Liver (tissue), 8 donors: ENCODE measurements at regions not wholly inside any gene's neighbourhood (a gene's known extent, or its start where the extent isn't known, plus 50 kb on each side); places are given as distances from the start of the nearest gene placed in this dataset.

ENCODE experiments used
- DNase-seq: peaks from one replicate; pipeline ENCODE4 v3.0.0-alpha.2; 2017; ENCODE audit warnings: low spot score
- H3K27ac ChIP-seq, 2 donors: one replicate each; pipeline ENCODE4 v1.7.0; 2013; ENCODE audit warnings: inconsistent platforms in 2 of 2, low read length in 2 of 2, control low read depth in 1 of 2, low read depth in 1 of 2, mild to moderate bottlenecking in 1 of 2
- H3K27me3 ChIP-seq, 4 donors: one replicate each; pipeline versions ENCODE4 v1.6.1 to v1.7.0; 2013; ENCODE audit warnings: low read length in 3 of 4, inconsistent platforms in 1 of 4, mild to moderate bottlenecking in 1 of 4, moderate library complexity in 1 of 4; ENCODE audit not compliant: control insufficient read depth in 4 of 4, insufficient read depth in 4 of 4
- H3K36me3 ChIP-seq, 4 donors: one replicate each; pipeline versions ENCODE4 v1.6.1 to v1.7.0; 2013; ENCODE audit warnings: low read length in 3 of 4, mild to moderate bottlenecking in 3 of 4, low read depth in 1 of 4, moderate library complexity in 1 of 4; ENCODE audit not compliant: control insufficient read depth in 4 of 4, insufficient read depth in 3 of 4
- H3K4me1 ChIP-seq, 4 donors: one replicate each; pipeline versions ENCODE4 v1.6.1 to v1.7.0; 2013; ENCODE audit warnings: low read length in 3 of 4, mild to moderate bottlenecking in 3 of 4, moderate library complexity in 1 of 4; ENCODE audit not compliant: control insufficient read depth in 4 of 4, insufficient read depth in 4 of 4
- H3K4me3 ChIP-seq, 3 donors: one replicate each; pipeline versions ENCODE4 v1.6.1 to v1.7.0; 2013; ENCODE audit warnings: low read length in 3 of 3, control low read depth in 1 of 3, low read depth in 1 of 3, mild to moderate bottlenecking in 1 of 3
- H3K9ac ChIP-seq, 2 donors: one replicate each; pipeline ENCODE4 v1.7.0; 2013; ENCODE audit warnings: low read length in 2 of 2, mild to moderate bottlenecking in 2 of 2, moderate library complexity in 2 of 2, control low read depth in 1 of 2, low read depth in 1 of 2
- H3K9me3 ChIP-seq, 4 donors: one replicate each; pipeline versions ENCODE4 v1.6.1 to v1.7.0; 2013; ENCODE audit warnings: low read length in 3 of 4; ENCODE audit not compliant: control insufficient read depth in 4 of 4
- FOXA1 ChIP-seq: IDR thresholded peaks from 2 replicates; pipeline ENCODE4 v1.6.1; 2016; ENCODE audit warnings: antibody characterized with exemption
- GABPA ChIP-seq, 2 donors: IDR thresholded peaks in 1 of 2; conservative IDR thresholded peaks in 1 of 2; 2 replicates each; pipeline ENCODE4 v1.6.1; 2016; ENCODE audit warnings: antibody characterized with exemption in 2 of 2, mild to moderate bottlenecking in 1 of 2, moderate library complexity in 1 of 2
- HNF4A ChIP-seq, 2 donors: conservative IDR thresholded peaks; 2 replicates each; pipeline ENCODE4 v1.6.1; 2016; ENCODE audit warnings: antibody characterized with exemption in 2 of 2, mild to moderate bottlenecking in 2 of 2
- HNF4G ChIP-seq: IDR thresholded peaks from 2 replicates; pipeline ENCODE4 v1.6.1; 2016; ENCODE audit warnings: antibody characterized with exemption
- JUND ChIP-seq, 2 donors: IDR thresholded peaks; 2 replicates each; pipeline ENCODE4 v1.6.1; 2016; ENCODE audit warnings: antibody characterized with exemption in 2 of 2
- NR2F2 ChIP-seq: IDR thresholded peaks from 2 replicates; pipeline ENCODE4 v1.6.1; 2016; ENCODE audit warnings: antibody characterized with exemption
- RAD21 ChIP-seq, 2 donors: IDR thresholded peaks; 2 replicates each; pipeline ENCODE4 v1.6.1; 2016; ENCODE audit warnings: antibody characterized with exemption in 2 of 2, mild to moderate bottlenecking in 2 of 2
- RXRA ChIP-seq, 2 donors: IDR thresholded peaks; 2 replicates each; pipeline ENCODE4 v1.6.1; 2017 to 2018; ENCODE audit warnings: antibody characterized with exemption in 2 of 2, mild to moderate bottlenecking in 1 of 2
- SP1 ChIP-seq: IDR thresholded peaks from 2 replicates; pipeline ENCODE4 v1.6.1; 2018; ENCODE audit warnings: antibody characterized with exemption, mild to moderate bottlenecking
- YY1 ChIP-seq: IDR thresholded peaks from 2 replicates; pipeline ENCODE4 v1.6.1; 2016; ENCODE audit warnings: antibody characterized with exemption, mild to moderate bottlenecking
- WGBS: extraction: QIAGEN DNeasy Blood & Tissue Kit; methylation state at CpG from one replicate; pipeline ENCODE4 v1.1.7; 2013; 5-methylcytosine and 5-hydroxymethylcytosine counted together
- TF ChIP-seq, protein P1 (sequence below): IDR thresholded peaks from 2 replicates; pipeline ENCODE4 v1.6.1; 2016; ENCODE audit warnings: antibody characterized with exemption
- TF ChIP-seq, protein P2 (sequence below): fragments of 150-350 bp; IDR thresholded peaks from 2 replicates; pipeline ENCODE4 v1.5.1; 2017; ENCODE audit warnings: improper control_type of control experiment, low read depth, low read length; ENCODE audit not compliant: missing input control
- TF ChIP-seq, protein P3 (sequence below): IDR thresholded peaks from 2 replicates; pipeline ENCODE4 v1.6.1; 2016; ENCODE audit warnings: antibody characterized with exemption
- donor health status: healthy.
- donor health status: healthy.
- donor health status: healthy.
- donor health status: healthy.
- donor health status: healthy.

DNA sequence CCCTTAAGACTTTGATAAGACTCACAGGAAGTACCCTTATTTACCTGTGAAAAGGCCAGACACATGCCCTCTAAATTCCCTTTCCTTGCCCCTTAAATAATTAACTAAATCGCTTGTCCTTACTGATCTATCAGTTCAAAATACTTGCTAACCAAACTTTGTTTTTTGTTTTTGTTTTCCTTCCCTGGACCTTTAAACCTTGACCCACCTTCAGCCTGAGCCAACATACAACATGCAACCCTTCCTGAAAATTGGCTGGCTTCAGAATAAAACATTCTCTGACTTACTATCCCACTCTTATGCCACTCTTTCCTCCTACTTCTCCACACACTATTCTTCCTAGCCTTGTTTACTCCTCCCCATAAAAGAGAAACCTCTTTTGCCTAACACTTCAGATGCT is 448.1 kb upstream of the TRAM1L1 start:
- TF ChIP-seq SP1 (peak; percentile 72), HNF4A (conservative IDR thresholded peaks at IDR 0.05) (peak; percentile 83 to 84), JUND (IDR thresholded peaks at IDR 0.05) (no peak), RXRA (IDR thresholded peaks at IDR 0.05) (peak; percentile 43 to 59), RAD21 (IDR thresholded peaks at IDR 0.05) (no peak)
- Histone ChIP-seq H3K9me3 (no peaks in the 10 kb centered on the region), H3K27ac (peak overlapping the region in 1 of 2 donors; percentile 0), H3K4me3 (no peak overlapping the region), H3K4me1 (peaks cover 0 to 12% (median 5%) of the 10 kb centered on the region in 4 donors), H3K9ac (no peak overlapping the region), H3K27me3 (no peaks in the 10 kb centered on the region), H3K36me3 (no peaks in the 10 kb centered on the region)
- DNase-seq = no peak
- 33% methylated on average over 1 of the region's 1 CpG for WGBS

DNA sequence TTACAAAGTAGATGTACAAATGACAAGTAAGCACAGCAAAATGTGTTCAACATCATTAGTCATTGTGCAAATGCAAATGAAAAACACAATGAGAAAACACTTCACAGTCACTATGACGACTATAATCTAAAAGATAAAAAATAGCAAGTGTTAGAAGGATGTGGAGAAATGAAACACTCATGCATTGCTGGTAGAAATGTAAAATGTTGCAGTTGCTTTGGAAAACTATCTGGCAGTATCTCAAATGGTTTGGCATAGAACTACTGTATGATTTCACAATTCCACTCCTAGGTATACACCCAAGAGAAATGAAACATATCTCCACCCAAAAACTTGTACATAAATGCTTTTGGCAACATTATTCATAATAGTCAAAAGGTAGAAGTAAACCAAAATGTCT is 459.7 kb upstream of the TRAM1L1 start:
- H3K9ac ChIP-seq = no peak overlapping the region
- no peak overlapping the region for H3K27ac ChIP-seq
- DNase-seq = no peak
- no peaks in the 10 kb centered on the region for H3K36me3 ChIP-seq
- H3K9me3 ChIP-seq = no peaks in the 10 kb centered on the region
- H3K4me1 ChIP-seq = peaks cover 0 to under 1% (median 0%) of the 10 kb centered on the region in 4 donors
- no peak overlapping the region for H3K4me3 ChIP-seq
- WGBS = 2% methylated on average over 1 of the region's 1 CpG
- no peaks in the 10 kb centered on the region for H3K27me3 ChIP-seq
- TF ChIP-seq FOXA1 = no peak
- TF ChIP-seq, protein P1, sequence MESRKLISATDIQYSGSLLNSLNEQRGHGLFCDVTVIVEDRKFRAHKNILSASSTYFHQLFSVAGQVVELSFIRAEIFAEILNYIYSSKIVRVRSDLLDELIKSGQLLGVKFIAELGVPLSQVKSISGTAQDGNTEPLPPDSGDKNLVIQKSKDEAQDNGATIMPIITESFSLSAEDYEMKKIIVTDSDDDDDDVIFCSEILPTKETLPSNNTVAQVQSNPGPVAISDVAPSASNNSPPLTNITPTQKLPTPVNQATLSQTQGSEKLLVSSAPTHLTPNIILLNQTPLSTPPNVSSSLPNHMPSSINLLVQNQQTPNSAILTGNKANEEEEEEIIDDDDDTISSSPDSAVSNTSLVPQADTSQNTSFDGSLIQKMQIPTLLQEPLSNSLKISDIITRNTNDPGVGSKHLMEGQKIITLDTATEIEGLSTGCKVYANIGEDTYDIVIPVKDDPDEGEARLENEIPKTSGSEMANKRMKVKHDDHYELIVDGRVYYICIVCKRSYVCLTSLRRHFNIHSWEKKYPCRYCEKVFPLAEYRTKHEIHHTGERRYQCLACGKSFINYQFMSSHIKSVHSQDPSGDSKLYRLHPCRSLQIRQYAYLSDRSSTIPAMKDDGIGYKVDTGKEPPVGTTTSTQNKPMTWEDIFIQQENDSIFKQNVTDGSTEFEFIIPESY = no peak
- TF ChIP-seq, protein P2, sequence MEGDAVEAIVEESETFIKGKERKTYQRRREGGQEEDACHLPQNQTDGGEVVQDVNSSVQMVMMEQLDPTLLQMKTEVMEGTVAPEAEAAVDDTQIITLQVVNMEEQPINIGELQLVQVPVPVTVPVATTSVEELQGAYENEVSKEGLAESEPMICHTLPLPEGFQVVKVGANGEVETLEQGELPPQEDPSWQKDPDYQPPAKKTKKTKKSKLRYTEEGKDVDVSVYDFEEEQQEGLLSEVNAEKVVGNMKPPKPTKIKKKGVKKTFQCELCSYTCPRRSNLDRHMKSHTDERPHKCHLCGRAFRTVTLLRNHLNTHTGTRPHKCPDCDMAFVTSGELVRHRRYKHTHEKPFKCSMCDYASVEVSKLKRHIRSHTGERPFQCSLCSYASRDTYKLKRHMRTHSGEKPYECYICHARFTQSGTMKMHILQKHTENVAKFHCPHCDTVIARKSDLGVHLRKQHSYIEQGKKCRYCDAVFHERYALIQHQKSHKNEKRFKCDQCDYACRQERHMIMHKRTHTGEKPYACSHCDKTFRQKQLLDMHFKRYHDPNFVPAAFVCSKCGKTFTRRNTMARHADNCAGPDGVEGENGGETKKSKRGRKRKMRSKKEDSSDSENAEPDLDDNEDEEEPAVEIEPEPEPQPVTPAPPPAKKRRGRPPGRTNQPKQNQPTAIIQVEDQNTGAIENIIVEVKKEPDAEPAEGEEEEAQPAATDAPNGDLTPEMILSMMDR = no peak
- TF ChIP-seq RXRA (IDR thresholded peaks at IDR 0.05) = no peak
- no peak for TF ChIP-seq NR2F2
- no peak for TF ChIP-seq SP1

DNA sequence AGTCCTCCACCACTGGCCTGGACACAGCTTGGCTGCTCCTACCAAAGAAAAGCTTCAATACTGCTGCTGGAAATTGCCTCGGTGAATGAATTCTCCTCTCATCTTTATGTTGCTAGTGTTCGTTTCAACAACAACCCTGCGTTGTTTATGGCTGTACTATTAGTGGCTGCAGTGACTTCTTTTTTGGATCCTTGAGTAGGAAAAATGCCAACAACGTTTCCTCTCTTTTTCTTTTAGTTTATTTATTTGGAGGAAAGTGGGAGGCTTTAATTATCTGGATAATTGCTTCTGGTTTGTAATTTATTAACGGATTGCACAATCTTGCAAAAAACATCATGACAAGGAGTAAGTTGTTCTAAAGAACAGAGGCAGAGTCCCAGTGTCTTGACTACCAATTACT is 464.1 kb upstream of the TRAM1L1 start:
- TF ChIP-seq GABPA (IDR thresholded peaks at IDR 0.05 in 1 of 2, conservative IDR thresholded peaks at IDR 0.05 in 1 of 2) (no peak), HNF4G (no peak), FOXA1 (no peak), YY1 (no peak), NR2F2 (no peak), JUND (IDR thresholded peaks at IDR 0.05) (no peak), RAD21 (IDR thresholded peaks at IDR 0.05) (no peak)
- TF ChIP-seq, protein P1 = no peak
- TF ChIP-seq, protein P2 = no peak
- TF ChIP-seq, protein P3, sequence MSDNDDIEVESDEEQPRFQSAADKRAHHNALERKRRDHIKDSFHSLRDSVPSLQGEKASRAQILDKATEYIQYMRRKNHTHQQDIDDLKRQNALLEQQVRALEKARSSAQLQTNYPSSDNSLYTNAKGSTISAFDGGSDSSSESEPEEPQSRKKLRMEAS = no peak
- H3K36me3 ChIP-seq = no peaks in the 10 kb centered on the region
- H3K4me1 ChIP-seq = peaks cover 0 to 4% (median 0%) of the 10 kb centered on the region in 4 donors
- DNase-seq = no peak
- H3K9ac ChIP-seq = no peak overlapping the region
- H3K27ac ChIP-seq = no peak overlapping the region
- WGBS = 71% methylated on average over 5 of the region's 5 CpGs
- no peak overlapping the region for H3K4me3 ChIP-seq
- no peaks in the 10 kb centered on the region for H3K9me3 ChIP-seq
- H3K27me3 ChIP-seq = no peaks in the 10 kb centered on the region
